DOHH2 (cell line): ENCODE measurements at regions not wholly inside any gene's neighbourhood (a gene's known extent, or its start where the extent isn't known, plus 50 kb on each side); places are given as distances from the start of the nearest gene placed in this dataset.

ENCODE experiments used
- EZH2phosphoT487 ChIP-seq: fragments of 200-600 bp; sonication (generic); IDR thresholded peaks from 2 replicates; pipeline ENCODE4 v1.6.1; 2017; ENCODE audit warnings: borderline replicate concordance, mild to moderate bottlenecking, antibody characterized with exemption, low read length, moderate library complexity, mixed read lengths
- TF ChIP-seq, protein P1 (sequence below): fragments of 200-600 bp; sonication (generic); IDR thresholded peaks from one replicate; pipeline ENCODE4 v1.5.1; 2014; ENCODE audit warnings: antibody characterized with exemption, mild to moderate bottlenecking, low read depth, low read length; ENCODE audit not compliant: poor library complexity, severe bottlenecking

DNA sequence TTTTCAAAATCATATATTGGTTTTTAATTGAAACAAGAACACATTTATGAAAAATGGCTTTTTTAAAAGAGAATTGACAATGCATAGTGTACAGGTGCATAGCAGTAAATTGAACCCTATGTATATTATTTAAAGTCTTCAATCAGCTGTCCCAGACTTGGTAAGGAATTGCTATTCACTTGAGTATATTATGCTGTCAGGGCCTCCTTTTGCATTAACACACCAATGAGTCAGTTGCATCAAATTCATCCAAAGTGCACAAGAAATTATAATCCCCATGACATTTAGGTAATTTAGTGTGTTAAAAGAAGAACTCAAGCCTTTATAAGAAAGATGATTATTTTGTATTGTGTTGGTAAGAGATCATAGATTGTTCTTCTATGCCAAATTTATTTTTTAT lies 748.8 kb upstream of the RIOK2 start:
- TF ChIP-seq, protein P1, sequence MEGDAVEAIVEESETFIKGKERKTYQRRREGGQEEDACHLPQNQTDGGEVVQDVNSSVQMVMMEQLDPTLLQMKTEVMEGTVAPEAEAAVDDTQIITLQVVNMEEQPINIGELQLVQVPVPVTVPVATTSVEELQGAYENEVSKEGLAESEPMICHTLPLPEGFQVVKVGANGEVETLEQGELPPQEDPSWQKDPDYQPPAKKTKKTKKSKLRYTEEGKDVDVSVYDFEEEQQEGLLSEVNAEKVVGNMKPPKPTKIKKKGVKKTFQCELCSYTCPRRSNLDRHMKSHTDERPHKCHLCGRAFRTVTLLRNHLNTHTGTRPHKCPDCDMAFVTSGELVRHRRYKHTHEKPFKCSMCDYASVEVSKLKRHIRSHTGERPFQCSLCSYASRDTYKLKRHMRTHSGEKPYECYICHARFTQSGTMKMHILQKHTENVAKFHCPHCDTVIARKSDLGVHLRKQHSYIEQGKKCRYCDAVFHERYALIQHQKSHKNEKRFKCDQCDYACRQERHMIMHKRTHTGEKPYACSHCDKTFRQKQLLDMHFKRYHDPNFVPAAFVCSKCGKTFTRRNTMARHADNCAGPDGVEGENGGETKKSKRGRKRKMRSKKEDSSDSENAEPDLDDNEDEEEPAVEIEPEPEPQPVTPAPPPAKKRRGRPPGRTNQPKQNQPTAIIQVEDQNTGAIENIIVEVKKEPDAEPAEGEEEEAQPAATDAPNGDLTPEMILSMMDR = no peak
- TF ChIP-seq EZH2phosphoT487 = no peak
